HG02938 (cell line): ENCODE measurements at regions not wholly inside any gene's neighbourhood (a gene's known extent, or its start where the extent isn't known, plus 50 kb on each side); places are given as distances from the start of the nearest gene placed in this dataset.

Experiments
- ATAC-seq: cut with Tn5 transposase; IDR thresholded peaks from one replicate; pipeline ENCODE4 v1.9.1; 2021; ENCODE audit warnings: mild to moderate bottlenecking, moderate library complexity; ENCODE audit not compliant: unreplicated experiment

DNA sequence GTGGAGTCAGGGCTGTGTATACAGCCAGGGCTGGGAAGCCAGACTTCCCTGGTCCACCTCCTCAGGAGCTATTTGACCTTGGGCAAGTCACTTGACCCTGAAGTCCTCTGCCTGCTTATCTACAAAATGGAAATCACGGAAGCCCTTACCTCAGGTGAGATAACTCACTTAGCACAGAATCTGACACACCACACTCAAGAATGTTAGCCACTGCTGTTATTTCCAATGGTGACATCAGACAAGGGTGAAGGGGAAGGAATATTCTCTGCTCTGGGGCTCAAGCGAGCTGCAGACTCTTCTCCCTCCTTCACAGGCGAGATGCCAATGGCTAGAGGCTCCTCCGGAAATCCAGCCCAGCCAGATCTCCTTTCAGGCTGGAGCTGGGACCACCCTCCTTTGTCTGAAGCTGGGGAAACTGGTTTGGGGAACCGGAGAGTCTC, 189.6 kb downstream of the HAUS1 start:
- ATAC-seq = no peak

DNA sequence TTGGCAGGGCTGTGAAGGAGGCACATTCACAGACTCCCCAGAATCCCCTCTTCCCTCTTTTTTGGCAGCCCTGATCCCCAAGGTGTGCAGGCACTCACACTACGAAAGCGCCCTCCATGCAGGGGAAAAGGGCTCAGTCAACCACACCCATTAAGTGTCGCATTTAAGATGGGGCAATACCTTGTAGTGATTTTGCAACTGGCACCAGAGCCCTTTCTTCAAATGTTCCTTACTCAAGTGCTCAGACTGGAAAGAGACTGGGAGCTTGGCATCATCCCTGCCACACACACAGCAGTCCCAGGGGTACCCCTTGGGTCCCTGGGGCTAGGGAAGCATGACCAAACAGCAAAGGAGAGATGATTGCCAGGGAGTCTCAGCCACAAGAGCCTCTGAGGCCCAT, 190.1 kb downstream of the HAUS1 start:
- ATAC-seq = no peak

- no peak for ATAC-seq
Observed at GRCh38 chr18:46294751-46295150, 190.6 kb downstream of the HAUS1 start.

DNA sequence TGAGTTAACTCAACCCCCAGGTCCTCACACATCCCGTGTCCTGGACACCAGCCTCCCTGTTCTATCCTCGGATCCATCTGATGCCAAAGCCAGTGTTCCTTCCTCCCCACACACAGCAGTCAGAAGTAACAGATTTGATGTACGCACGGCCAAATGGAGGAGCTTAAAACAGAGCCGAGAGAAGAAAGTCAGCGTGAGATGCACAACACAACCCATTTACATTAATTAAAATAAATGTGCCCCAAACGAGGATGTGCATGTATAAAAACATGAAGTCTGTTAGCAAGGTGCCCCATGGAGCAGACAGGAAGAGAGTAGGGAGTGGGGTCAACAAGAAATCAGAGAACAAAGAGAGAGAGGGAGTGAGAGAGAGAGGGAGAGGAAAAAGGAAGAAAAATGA, 191.2 kb downstream of the HAUS1 start:
- no peak for ATAC-seq

DNA sequence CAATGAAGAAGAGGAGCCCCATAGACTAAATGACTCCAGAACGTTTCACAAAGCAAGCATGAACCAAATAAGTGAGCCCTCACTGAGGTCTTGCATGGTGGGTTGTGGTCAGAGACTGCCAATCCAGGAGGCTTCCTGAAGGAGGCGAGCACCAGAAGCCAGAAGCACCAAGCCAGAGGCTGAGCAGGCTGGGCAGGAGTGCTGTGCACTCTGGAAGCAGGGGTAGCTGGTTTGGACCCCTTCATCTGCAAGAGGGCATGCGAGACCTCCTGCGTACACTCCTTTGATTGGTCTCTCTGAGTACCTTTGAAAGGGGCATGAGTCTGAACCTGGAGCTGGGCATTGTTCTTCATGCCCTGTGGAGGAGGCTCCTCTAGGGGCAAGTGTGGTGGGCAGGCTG, 192.5 kb downstream of the HAUS1 start:
- no peak for ATAC-seq

GRCh38 chr18:46297124-46297523, 192.9 kb downstream of the HAUS1 start:
- ATAC-seq = no peak

DNA sequence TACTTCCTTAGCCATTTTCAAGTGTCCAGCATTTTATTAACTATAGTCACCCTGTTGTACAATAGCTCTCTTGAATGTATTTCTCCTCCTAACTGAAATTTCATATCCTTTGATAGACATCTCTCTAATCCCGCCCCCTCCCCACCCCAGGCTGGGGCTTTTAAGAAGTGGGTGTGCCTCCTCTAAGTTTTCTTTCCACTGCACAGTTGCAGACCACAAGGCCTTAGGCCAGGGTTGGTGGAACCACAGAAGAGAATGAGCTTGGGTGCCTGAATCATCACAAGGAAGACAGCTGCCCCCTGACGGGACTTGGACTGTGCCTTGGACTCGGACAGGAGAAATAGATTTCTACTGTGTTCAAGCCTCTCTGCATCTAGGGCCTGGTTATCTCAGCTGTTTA, 193.4 kb downstream of the HAUS1 start:
- ATAC-seq = no peak

- ATAC-seq = no peak
Observed at GRCh38 chr18:46298511-46298910, 194.3 kb downstream of the HAUS1 start.

- no peak for ATAC-seq
Observed at GRCh38 chr18:46299465-46300008, 195.4 kb downstream of the HAUS1 start.

GRCh38 chr18:46301081-46301480, 196.9 kb downstream of the HAUS1 start:
- no peak for ATAC-seq

DNA sequence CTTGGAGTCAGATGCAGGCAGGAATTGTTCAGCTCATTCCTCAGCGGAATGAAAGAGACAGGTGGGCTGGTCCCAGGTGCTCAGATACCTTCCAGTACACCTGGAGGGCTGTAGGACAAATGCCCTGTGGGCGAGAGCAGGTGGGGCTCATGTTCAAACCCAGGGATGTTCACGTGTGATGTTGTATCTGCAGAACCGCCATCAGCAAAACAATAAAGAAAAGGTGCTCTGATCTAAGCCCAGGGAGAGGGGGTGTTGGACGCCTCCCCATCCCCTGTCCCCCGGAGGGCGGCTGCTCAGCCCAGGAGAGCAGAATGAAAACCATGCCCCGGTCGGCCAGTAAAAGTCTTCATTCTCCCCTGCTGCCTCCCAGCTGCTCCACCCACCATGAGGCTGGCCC, 197.4 kb downstream of the HAUS1 start:
- ATAC-seq = no peak

- ATAC-seq = no peak
Observed at GRCh38 chr18:46302528-46303485, 198.6 kb downstream of the HAUS1 start.

- ATAC-seq = no peak
Observed at GRCh38 chr18:46310258-46310657, 206.1 kb downstream of the HAUS1 start.

- ATAC-seq = no peak
Observed at GRCh38 chr18:46310675-46311345, 206.6 kb downstream of the HAUS1 start.

GRCh38 chr18:46311491-46311890, 207.3 kb downstream of the HAUS1 start:
- no peak for ATAC-seq

- ATAC-seq = no peak
Observed at GRCh38 chr18:46312221-46312620, 208.0 kb downstream of the HAUS1 start.

- no peak for ATAC-seq
Observed at GRCh38 chr18:46313521-46313920, 209.3 kb downstream of the HAUS1 start.

- ATAC-seq = no peak
Observed at GRCh38 chr18:46314011-46314410, 209.8 kb downstream of the HAUS1 start.

DNA sequence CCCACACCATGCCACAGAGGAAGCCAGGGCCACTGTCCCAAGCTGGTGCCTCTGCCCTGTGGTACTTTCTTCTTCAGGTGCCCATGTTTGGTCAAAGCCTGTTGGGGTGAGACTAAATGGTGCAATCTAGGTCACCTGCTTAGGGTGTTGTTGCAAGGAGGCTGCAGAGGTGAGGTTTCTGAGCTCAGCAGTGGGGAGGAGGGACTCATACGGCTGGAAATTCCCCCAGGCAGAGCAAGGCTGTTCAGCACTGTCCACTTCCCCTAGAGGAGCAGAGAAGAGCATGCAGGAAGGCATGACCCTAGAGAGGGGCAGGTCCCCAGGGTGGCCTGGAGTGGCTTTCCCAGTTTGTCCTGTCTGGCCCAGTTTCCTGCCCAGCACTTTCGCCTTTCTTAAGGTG, 211.0 kb downstream of the HAUS1 start:
- no peak for ATAC-seq

DNA sequence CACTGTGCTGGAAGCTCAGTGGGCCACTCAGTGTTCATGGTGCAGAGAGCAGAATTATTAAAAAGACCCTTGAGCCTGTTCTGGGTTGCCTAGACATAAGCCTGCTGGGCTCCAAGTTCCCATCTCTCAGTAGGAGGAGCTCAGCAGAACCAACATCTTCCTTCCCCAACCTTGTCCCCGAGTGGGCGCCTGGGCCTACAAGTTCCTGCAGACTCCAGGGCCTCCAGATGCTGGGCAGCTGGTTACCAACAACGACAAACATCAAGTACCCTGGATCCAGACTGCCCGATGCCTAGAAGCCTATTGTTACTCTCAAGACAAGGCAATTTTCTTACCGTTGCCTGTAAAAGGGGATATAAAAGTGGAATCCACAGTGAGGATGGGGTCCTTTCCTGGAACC, 214.2 kb downstream of the HAUS1 start:
- no peak for ATAC-seq

- ATAC-seq = no peak
Observed at GRCh38 chr18:46319783-46320182, 215.6 kb downstream of the HAUS1 start.

DNA sequence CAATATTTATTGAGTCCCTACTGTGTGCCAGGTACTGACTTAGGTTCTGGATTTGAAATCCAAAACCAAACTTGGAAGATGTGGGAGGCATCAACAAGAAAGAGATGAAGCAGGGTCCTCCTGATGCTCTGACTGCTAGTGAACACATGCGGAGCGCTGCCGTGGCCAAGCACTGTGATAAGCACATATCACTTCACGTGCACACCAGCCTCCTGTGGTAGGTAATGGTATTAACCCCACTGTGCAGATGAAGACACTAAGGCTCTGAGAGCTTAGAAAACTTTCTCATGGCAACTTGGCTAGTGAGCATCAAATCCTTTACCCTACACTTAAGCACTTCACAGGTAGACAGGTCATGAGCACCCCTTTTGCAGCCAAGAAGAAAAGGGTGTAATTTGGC, 216.1 kb downstream of the HAUS1 start:
- no peak for ATAC-seq
